ENCODE measurements at regions not wholly inside any gene's neighbourhood (a gene's known extent, or its start where the extent isn't known, plus 50 kb on each side); places are given as distances from the start of the nearest gene placed in this dataset.
A peak's percentile ranks its signal among the peaks of the same experiment; 100 is the strongest.

GRCh38 chr4:178752954-178753525 is 1310.8 kb upstream of the AGA start:
- TF ChIP-seq CTCF (IDR thresholded peaks at IDR 0.05; ENCODE audit: unreplicated experiment), result no peak
- POLR2A ChIA-PET, result interaction anchor here (0.5 kb wide), 1 partner anchor 16 kb away, joined by 3 read pairs; no protein-coding TSS in a partner anchor
- intact Hi-C loops (cut with micrococcal nuclease), result no loop called here
- H3K4me1 Mint-ChIP-seq (ENCODE audit: insufficient read depth, unreplicated experiment), result no peaks in the 10 kb centered on the region
- H3K9me3 Mint-ChIP-seq (ENCODE audit: unreplicated experiment), result no peaks in the 10 kb centered on the region
- no peak for DNase-seq (ENCODE audit: unreplicated experiment)
- no peak overlapping the region for H3K27ac Mint-ChIP-seq (ENCODE audit: low read depth, unreplicated experiment)
- H3K36me3 Mint-ChIP-seq (ENCODE audit: insufficient read depth, unreplicated experiment), result no peaks in the 10 kb centered on the region
- no peaks in the 10 kb centered on the region for H3K27me3 Mint-ChIP-seq (ENCODE audit: insufficient read depth, unreplicated experiment)
- no peak overlapping the region for H3K4me3 Mint-ChIP-seq (ENCODE audit: unreplicated experiment)
- BruUV-seq (replicated peaks), result no TSS peak
- CTCF ChIA-PET, result interaction anchor here (0.6 kb wide), 1 partner anchor 997 kb away, joined by 3 read pairs; no protein-coding TSS in a partner anchor

GRCh38 chr4:178778496-178778895 is 1336.3 kb upstream of the AGA start:
- intact Hi-C loops (cut with micrococcal nuclease), result no loop called here
- no peak overlapping the region for H3K4me3 Mint-ChIP-seq (ENCODE audit: unreplicated experiment)
- BruUV-seq (replicated peaks), result no TSS peak
- DNase-seq (ENCODE audit: unreplicated experiment), result no peak
- no peak overlapping the region for H3K27ac Mint-ChIP-seq (ENCODE audit: low read depth, unreplicated experiment)
- H3K36me3 Mint-ChIP-seq (ENCODE audit: insufficient read depth, unreplicated experiment), result no peaks in the 10 kb centered on the region
- no peak for TF ChIP-seq CTCF (IDR thresholded peaks at IDR 0.05; ENCODE audit: unreplicated experiment)
- ChIA-PET CTCF (no interaction called here), POLR2A (no interaction called here)
- no peaks in the 10 kb centered on the region for H3K9me3 Mint-ChIP-seq (ENCODE audit: unreplicated experiment)
- no peaks in the 10 kb centered on the region for H3K4me1 Mint-ChIP-seq (ENCODE audit: insufficient read depth, unreplicated experiment)
- no peaks in the 10 kb centered on the region for H3K27me3 Mint-ChIP-seq (ENCODE audit: insufficient read depth, unreplicated experiment)

- H3K4me1 Mint-ChIP-seq (ENCODE audit: insufficient read depth, unreplicated experiment), result peaks cover 5% of the 10 kb centered on the region
- no peaks in the 10 kb centered on the region for H3K9me3 Mint-ChIP-seq (ENCODE audit: unreplicated experiment)
- no peak for DNase-seq (ENCODE audit: unreplicated experiment)
- ChIA-PET CTCF (no interaction called here), POLR2A (no interaction called here)
- no peak for TF ChIP-seq CTCF (IDR thresholded peaks at IDR 0.05; ENCODE audit: unreplicated experiment)
- H3K4me3 Mint-ChIP-seq (ENCODE audit: unreplicated experiment), result no peak overlapping the region
- BruUV-seq (replicated peaks), result no TSS peak
- intact Hi-C loops (cut with micrococcal nuclease), result no loop called here
- H3K27me3 Mint-ChIP-seq (ENCODE audit: insufficient read depth, unreplicated experiment), result no peaks in the 10 kb centered on the region
- no peak overlapping the region for H3K27ac Mint-ChIP-seq (ENCODE audit: low read depth, unreplicated experiment)
- H3K36me3 Mint-ChIP-seq (ENCODE audit: insufficient read depth, unreplicated experiment), result no peaks in the 10 kb centered on the region
These were observed 1339.5 kb upstream of the AGA start for GRCh38 chr4:178781779-178782178.

GRCh38 chr4:178784491-178784890 is 1342.3 kb upstream of the AGA start:
- intact Hi-C loops (cut with micrococcal nuclease), result no loop called here
- BruUV-seq (replicated peaks), result no TSS peak
- ChIA-PET POLR2A (no interaction called here), CTCF (no interaction called here)
- Mint-ChIP-seq H3K9me3 (ENCODE audit: unreplicated experiment) (no peaks in the 10 kb centered on the region), H3K4me1 (ENCODE audit: insufficient read depth, unreplicated experiment) (peaks cover 5% of the 10 kb centered on the region), H3K27me3 (ENCODE audit: insufficient read depth, unreplicated experiment) (no peaks in the 10 kb centered on the region), H3K4me3 (ENCODE audit: unreplicated experiment) (no peak overlapping the region), H3K36me3 (ENCODE audit: insufficient read depth, unreplicated experiment) (no peaks in the 10 kb centered on the region), H3K27ac (ENCODE audit: low read depth, unreplicated experiment) (no peak overlapping the region)
- DNase-seq (ENCODE audit: unreplicated experiment), result peak; percentile 58
- TF ChIP-seq CTCF (IDR thresholded peaks at IDR 0.05; ENCODE audit: unreplicated experiment), result no peak
